Trophoblast cell (in vitro differentiated cells and primary cell): ENCODE measurements at regions not wholly inside any gene's neighbourhood (a gene's known extent, or its start where the extent isn't known, plus 50 kb on each side); places are given as distances from the start of the nearest gene placed in this dataset.
A peak's percentile ranks its signal among the peaks of the same experiment; 100 is the strongest.
"Not testable (repeated sequence)": the region's sequence is repeated elsewhere in the genome, so short reads cannot be mapped to it uniquely, and the experiment has no call there.

Experiments
- DNase-seq, 2 donors: peaks; one replicate each; pipeline ENCODE4 v3.0.0-alpha.2; 2016
- H2AFZ ChIP-seq: 2 replicates; pipeline ENCODE4 v1.6.1; 2013; ENCODE audit warnings: low read length, moderate library complexity, mild to moderate bottlenecking; ENCODE audit not compliant: insufficient read depth, poor library complexity
- H2AK5ac ChIP-seq: 2 replicates; pipeline ENCODE4 v1.6.1; 2013; ENCODE audit warnings: mild to moderate bottlenecking, low read length
- H2BK120ac ChIP-seq: 2 replicates; pipeline ENCODE4 v1.6.1; 2013; ENCODE audit warnings: low read length, mild to moderate bottlenecking, moderate library complexity; ENCODE audit not compliant: insufficient read depth, poor library complexity
- H2BK12ac ChIP-seq: 2 replicates; pipeline ENCODE4 v1.6.1; 2013; ENCODE audit warnings: mild to moderate bottlenecking, low read length, moderate library complexity
- H2BK5ac ChIP-seq: 2 replicates; pipeline ENCODE4 v1.6.1; 2013; ENCODE audit warnings: low read length, low read depth, moderate library complexity, mild to moderate bottlenecking; ENCODE audit not compliant: poor library complexity
- H3K14ac ChIP-seq: 2 replicates; pipeline ENCODE4 v1.6.1; 2013; ENCODE audit warnings: mild to moderate bottlenecking, low read length
- H3K18ac ChIP-seq: 2 replicates; pipeline ENCODE4 v1.6.1; 2013; ENCODE audit warnings: mild to moderate bottlenecking, low read length
- H3K23ac ChIP-seq: 2 replicates; pipeline ENCODE4 v1.6.1; 2013; ENCODE audit warnings: low read length
- H3K27ac ChIP-seq: 2 replicates; pipeline ENCODE4 v1.5.1; 2013; ENCODE audit warnings: low read depth, mild to moderate bottlenecking, inconsistent platforms, low read length, moderate library complexity
- H3K27me3 ChIP-seq: 2 replicates; pipeline ENCODE4 v1.6.1; 2013; ENCODE audit warnings: inconsistent platforms, mild to moderate bottlenecking, low read length, moderate library complexity; ENCODE audit not compliant: insufficient read depth
- H3K36me3 ChIP-seq, 2 experiments: 1 replicate in 1 of 2; 2 replicates in 1 of 2; pipeline ENCODE4 v1.6.1; 2013; ENCODE audit warnings: low read length in 2 of 2, mild to moderate bottlenecking in 2 of 2, moderate library complexity in 1 of 2; ENCODE audit not compliant: insufficient read depth in 2 of 2, control insufficient read depth in 1 of 2
- H3K4ac ChIP-seq: 2 replicates; pipeline ENCODE4 v1.6.1; 2013; ENCODE audit warnings: low read depth, mild to moderate bottlenecking, low read length, moderate library complexity
- H3K4me1 ChIP-seq, 2 experiments: 1 replicate in 1 of 2; 2 replicates in 1 of 2; pipeline ENCODE4 v1.6.1; 2013; ENCODE audit warnings: low read length in 2 of 2, mild to moderate bottlenecking in 2 of 2, moderate library complexity in 1 of 2; ENCODE audit not compliant: insufficient read depth in 2 of 2, control insufficient read depth in 1 of 2
- H3K4me2 ChIP-seq: 2 replicates; pipeline ENCODE4 v1.6.1; 2013; ENCODE audit warnings: inconsistent platforms, mild to moderate bottlenecking, low read length, moderate library complexity
- H3K4me3 ChIP-seq: 2 replicates; pipeline ENCODE4 v1.5.1; 2013; ENCODE audit warnings: mild to moderate bottlenecking, low read depth, low read length, inconsistent platforms
- H3K79me1 ChIP-seq: one replicate; pipeline ENCODE4 v1.6.1; 2013; ENCODE audit warnings: low read length
- H3K79me2 ChIP-seq: 2 replicates; pipeline ENCODE4 v1.6.1; 2013; ENCODE audit warnings: low read length, mild to moderate bottlenecking; ENCODE audit not compliant: control insufficient read depth, insufficient read depth, poor library complexity
- H3K9ac ChIP-seq: 2 replicates; pipeline ENCODE4 v1.6.1; 2013; ENCODE audit warnings: mild to moderate bottlenecking, low read length
- H3K9me3 ChIP-seq: 2 replicates; pipeline ENCODE4 v1.6.1; 2013; ENCODE audit warnings: low read depth, mild to moderate bottlenecking, control low read depth, inconsistent platforms, low read length; ENCODE audit not compliant: insufficient read depth
- H4K12ac ChIP-seq: 2 replicates; pipeline ENCODE4 v1.6.1; 2013; ENCODE audit warnings: low read depth, mild to moderate bottlenecking, low read length, moderate library complexity
- H4K8ac ChIP-seq: 2 replicates; pipeline ENCODE4 v1.6.1; 2013; ENCODE audit warnings: low read depth, mild to moderate bottlenecking, low read length, moderate library complexity
- H4K91ac ChIP-seq: one replicate; pipeline ENCODE4 v1.6.1; 2013; ENCODE audit warnings: low read depth, mild to moderate bottlenecking, low read length, moderate library complexity
- WGBS: extraction: QIAGEN DNeasy Blood & Tissue Kit; methylation state at CpG from one replicate; pipeline ENCODE4 v1.1.7; 2013; ENCODE audit warnings: missing lambda C conversion rate; ENCODE audit not compliant: insufficient read length, insufficient coverage; ENCODE audit errors: extremely low coverage; 5-methylcytosine and 5-hydroxymethylcytosine counted together

DNA sequence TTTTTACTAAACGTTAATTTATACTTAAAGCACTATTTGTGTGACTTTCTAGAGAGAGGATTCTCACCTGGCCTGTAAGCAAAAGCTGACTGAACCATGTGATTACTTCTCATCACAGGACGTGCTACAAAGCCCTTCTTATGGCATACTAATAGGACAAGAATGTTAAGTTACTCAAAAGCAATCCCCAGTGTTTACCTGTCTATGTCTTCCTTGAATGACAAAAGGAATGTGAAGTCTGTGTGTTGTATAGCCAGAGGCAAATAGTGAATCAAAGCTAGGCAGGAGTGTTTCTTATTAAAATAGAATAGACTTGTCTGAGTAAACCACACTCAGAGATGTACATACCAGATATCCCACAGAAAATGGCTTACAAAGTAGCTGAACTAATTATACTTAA is 1465.5 kb downstream of the SUCLG1 start:
- H3K79me1 ChIP-seq: peaks cover 2% of the 10 kb centered on the region
- H2BK5ac ChIP-seq: no peak overlapping the region
- H2BK120ac ChIP-seq: no peak overlapping the region
- DNase-seq: peak; percentile 32 to 91
- peaks cover 2% of the 10 kb centered on the region for H3K79me2 ChIP-seq
- no peak overlapping the region for H3K9ac ChIP-seq
- no peaks in the 10 kb centered on the region for H3K27me3 ChIP-seq
- no peak overlapping the region for H4K91ac ChIP-seq
- no peak overlapping the region for H2AK5ac ChIP-seq
- no peak overlapping the region for H4K12ac ChIP-seq
- H4K8ac ChIP-seq: no peak overlapping the region
- no peak overlapping the region for H3K4me2 ChIP-seq
- no peak overlapping the region for H3K4ac ChIP-seq
- H3K18ac ChIP-seq: no peak overlapping the region
- no CpG with 5 or more reads among the region's 2 CpGs for WGBS
- H3K27ac ChIP-seq: peak overlapping the region; percentile 87
- H3K4me1 ChIP-seq: peaks cover 2 to 11% of the 10 kb centered on the region in 2 experiments
- no peaks in the 10 kb centered on the region for H3K36me3 ChIP-seq
- H3K4me3 ChIP-seq: no peak overlapping the region
- H3K14ac ChIP-seq: no peak overlapping the region
- H2AFZ ChIP-seq: no peak overlapping the region
- H3K23ac ChIP-seq: no peak overlapping the region
- no peak overlapping the region for H2BK12ac ChIP-seq
- H3K9me3 ChIP-seq: no peaks in the 10 kb centered on the region

DNA sequence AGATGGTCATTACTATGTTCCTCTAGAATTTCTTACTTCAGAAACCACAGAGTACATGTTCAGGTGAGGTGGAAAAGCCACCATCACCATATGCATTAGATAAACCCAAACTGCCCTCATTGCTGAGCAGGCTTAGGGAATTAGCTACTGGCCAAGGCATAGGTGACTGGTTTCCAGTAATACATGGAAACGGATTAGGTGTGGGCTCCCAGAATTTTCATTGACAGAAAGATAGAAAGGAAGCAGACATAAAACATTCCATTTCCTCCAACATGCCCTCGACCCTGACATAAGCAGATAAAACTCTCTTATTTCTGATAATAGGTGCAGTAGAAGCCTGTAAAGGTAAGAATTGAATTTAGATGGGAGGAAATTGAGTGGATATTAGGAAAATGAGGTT is 1466.1 kb downstream of the SUCLG1 start:
- Histone ChIP-seq H3K18ac (no peak overlapping the region), H3K23ac (no peak overlapping the region), H3K9ac (no peak overlapping the region), H3K27me3 (no peaks in the 10 kb centered on the region), H2BK12ac (peak overlapping the region; percentile 3), H3K27ac (peak overlapping the region; percentile 87), H3K79me2 (peaks cover 2% of the 10 kb centered on the region), H4K12ac (no peak overlapping the region), H3K36me3 (no peaks in the 10 kb centered on the region), H3K9me3 (no peaks in the 10 kb centered on the region), H3K4me3 (no peak overlapping the region), H2AK5ac (no peak overlapping the region), H3K4me2 (peak overlapping the region; percentile 18), H3K14ac (no peak overlapping the region), H3K79me1 (peaks cover 2% of the 10 kb centered on the region), H2AFZ (no peak overlapping the region), H2BK120ac (no peak overlapping the region), H4K8ac (no peak overlapping the region), H3K4me1 (peaks cover 2 to 11% of the 10 kb centered on the region in 2 experiments), H4K91ac (no peak overlapping the region), H3K4ac (no peak overlapping the region), H2BK5ac (peak overlapping the region; percentile 80)
- DNase-seq: peak in 1 of 2 donors; percentile 13
- WGBS: no CpG with 5 or more reads among the region's 2 CpGs

DNA sequence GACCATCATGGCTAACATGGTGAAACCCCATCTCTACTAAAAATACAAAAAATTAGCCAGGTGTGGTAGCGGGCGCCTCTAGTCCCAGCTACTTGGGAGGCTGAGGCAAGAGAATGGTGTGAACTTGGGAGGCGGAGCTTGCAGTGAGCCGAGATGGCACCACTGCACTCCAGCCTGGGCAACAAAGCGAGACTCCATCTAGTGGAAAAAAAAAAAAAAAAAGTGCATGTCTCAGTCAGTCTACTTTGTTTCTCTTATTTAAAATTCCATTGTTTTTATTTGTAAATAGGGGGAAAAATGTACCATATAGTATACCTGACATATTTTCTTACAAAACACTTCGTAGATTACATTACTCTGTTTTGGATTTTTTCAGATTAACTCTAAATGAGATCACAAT is 1471.4 kb downstream of the SUCLG1 start:
- not testable (repeated sequence) for H2AFZ ChIP-seq, H4K91ac ChIP-seq, DNase-seq, H3K79me1 ChIP-seq, H3K23ac ChIP-seq, H3K27me3 ChIP-seq, H3K4ac ChIP-seq, H3K9me3 ChIP-seq, H3K14ac ChIP-seq, H3K36me3 ChIP-seq, H3K27ac ChIP-seq, H4K8ac ChIP-seq, H2AK5ac ChIP-seq, H3K4me3 ChIP-seq, H3K4me1 ChIP-seq, H3K18ac ChIP-seq, H2BK120ac ChIP-seq, H2BK12ac ChIP-seq, H2BK5ac ChIP-seq, H3K79me2 ChIP-seq, H4K12ac ChIP-seq, H3K9ac ChIP-seq, H3K4me2 ChIP-seq
- no CpG with 5 or more reads among the region's 6 CpGs for WGBS

- H4K91ac ChIP-seq: no peak overlapping the region
- no peak overlapping the region for H2BK120ac ChIP-seq
- no peaks in the 10 kb centered on the region for H3K79me1 ChIP-seq
- no CpG with 5 or more reads among the region's 3 CpGs for WGBS
- no peak overlapping the region for H3K14ac ChIP-seq
- H3K4ac ChIP-seq: no peak overlapping the region
- no peaks in the 10 kb centered on the region for H3K27me3 ChIP-seq
- H4K12ac ChIP-seq: no peak overlapping the region
- no peak overlapping the region for H2BK12ac ChIP-seq
- H2BK5ac ChIP-seq: no peak overlapping the region
- peaks cover 0 to 2% of the 10 kb centered on the region in 2 experiments for H3K4me1 ChIP-seq
- no peak overlapping the region for H2AK5ac ChIP-seq
- H3K23ac ChIP-seq: no peak overlapping the region
- H3K9ac ChIP-seq: no peak overlapping the region
- no peak overlapping the region for H3K4me2 ChIP-seq
- H3K9me3 ChIP-seq: peaks cover under 1% of the 10 kb centered on the region
- H3K4me3 ChIP-seq: no peak overlapping the region
- H3K18ac ChIP-seq: no peak overlapping the region
- H3K36me3 ChIP-seq: no peaks in the 10 kb centered on the region
- H2AFZ ChIP-seq: no peak overlapping the region
- no peak overlapping the region for H4K8ac ChIP-seq
- H3K79me2 ChIP-seq: no peaks in the 10 kb centered on the region
- no peak overlapping the region for H3K27ac ChIP-seq
- DNase-seq: no peak
These were observed 1472.2 kb downstream of the SUCLG1 start for GRCh38 chr2:82986899-82987298.
